ENCODE measurements at regions not wholly inside any gene's neighbourhood (a gene's known extent, or its start where the extent isn't known, plus 50 kb on each side); places are given as distances from the start of the nearest gene placed in this dataset.

GRCh38 chr2:16256601-16257321, 316.4 kb downstream of the MYCN start:
- H3K9me3 ChIP-seq (ENCODE audit: low read length), result no peaks in the 10 kb centered on the region
- POLR2A ChIA-PET, result no interaction called here
- H3K4me1 ChIP-seq (ENCODE audit: insufficient read depth, low read length), result no peaks in the 10 kb centered on the region
- Mint-ChIP-seq H3K4me3 (no peak overlapping the region), H3K27me3 (no peaks in the 10 kb centered on the region), H3K4me1 (no peaks in the 10 kb centered on the region), H3K9me3 (peaks cover 0 to 3% (median 0%) of the 10 kb centered on the region in 5 donors), H3K27ac (no peak overlapping the region), H3K36me3 (no peaks in the 10 kb centered on the region)
- CTCF ChIA-PET, result no interaction called here
- H3K27me3 ChIP-seq (ENCODE audit: insufficient read depth, low read length, poor library complexity, severe bottlenecking), result no peaks in the 10 kb centered on the region
- DNase-seq, result no peak
- no peak overlapping the region for H3K27ac ChIP-seq (ENCODE audit: low read depth, low read length)
- no peak overlapping the region for H3K4me3 ChIP-seq (ENCODE audit: low read length)
- no peaks in the 10 kb centered on the region for H3K36me3 ChIP-seq (ENCODE audit: insufficient read depth, low read length)

GRCh38 chr2:16255120-16255519, 314.8 kb downstream of the MYCN start:
- H3K4me3 Mint-ChIP-seq, result no peak overlapping the region
- H3K36me3 Mint-ChIP-seq, result no peaks in the 10 kb centered on the region
- ChIA-PET CTCF (no interaction called here), POLR2A (no interaction called here)
- H3K4me1 Mint-ChIP-seq, result no peaks in the 10 kb centered on the region
- Histone ChIP-seq H3K27me3 (ENCODE audit: insufficient read depth, low read length, poor library complexity, severe bottlenecking) (no peaks in the 10 kb centered on the region), H3K9me3 (ENCODE audit: low read length) (no peaks in the 10 kb centered on the region), H3K4me1 (ENCODE audit: insufficient read depth, low read length) (no peaks in the 10 kb centered on the region), H3K4me3 (ENCODE audit: low read length) (no peak overlapping the region), H3K36me3 (ENCODE audit: insufficient read depth, low read length) (no peaks in the 10 kb centered on the region), H3K27ac (ENCODE audit: low read depth, low read length) (no peak overlapping the region)
- H3K9me3 Mint-ChIP-seq, result peaks cover 0 to 3% (median 0%) of the 10 kb centered on the region in 5 donors
- no peak overlapping the region for H3K27ac Mint-ChIP-seq
- no peaks in the 10 kb centered on the region for H3K27me3 Mint-ChIP-seq
- no peak for DNase-seq

GRCh38 chr2:16254356-16254965, 314.1 kb downstream of the MYCN start:
- Mint-ChIP-seq H3K4me3 (no peak overlapping the region), H3K27me3 (no peaks in the 10 kb centered on the region), H3K9me3 (peaks cover 0 to 3% (median 0%) of the 10 kb centered on the region in 5 donors), H3K4me1 (no peaks in the 10 kb centered on the region), H3K36me3 (no peaks in the 10 kb centered on the region), H3K27ac (no peak overlapping the region)
- H3K9me3 ChIP-seq (ENCODE audit: low read length), result no peaks in the 10 kb centered on the region
- no peaks in the 10 kb centered on the region for H3K4me1 ChIP-seq (ENCODE audit: insufficient read depth, low read length)
- ChIA-PET CTCF (no interaction called here), POLR2A (no interaction called here)
- no peak for DNase-seq
- no peaks in the 10 kb centered on the region for H3K27me3 ChIP-seq (ENCODE audit: insufficient read depth, low read length, poor library complexity, severe bottlenecking)
- no peak overlapping the region for H3K27ac ChIP-seq (ENCODE audit: low read depth, low read length)
- no peak overlapping the region for H3K4me3 ChIP-seq (ENCODE audit: low read length)
- H3K36me3 ChIP-seq (ENCODE audit: insufficient read depth, low read length), result no peaks in the 10 kb centered on the region

- no peaks in the 10 kb centered on the region for H3K36me3 ChIP-seq (ENCODE audit: insufficient read depth, low read length)
- no peaks in the 10 kb centered on the region for H3K4me1 ChIP-seq (ENCODE audit: insufficient read depth, low read length)
- H3K27me3 Mint-ChIP-seq, result no peaks in the 10 kb centered on the region
- no peak overlapping the region for H3K27ac ChIP-seq (ENCODE audit: low read depth, low read length)
- no peaks in the 10 kb centered on the region for H3K9me3 ChIP-seq (ENCODE audit: low read length)
- no peak for DNase-seq
- H3K36me3 Mint-ChIP-seq, result no peaks in the 10 kb centered on the region
- no peaks in the 10 kb centered on the region for H3K4me1 Mint-ChIP-seq
- no peaks in the 10 kb centered on the region for H3K27me3 ChIP-seq (ENCODE audit: insufficient read depth, low read length, poor library complexity, severe bottlenecking)
- ChIA-PET POLR2A (no interaction called here), CTCF (no interaction called here)
- H3K4me3 ChIP-seq (ENCODE audit: low read length), result no peak overlapping the region
- no peak overlapping the region for H3K4me3 Mint-ChIP-seq
- no peak overlapping the region for H3K27ac Mint-ChIP-seq
- peaks cover 0 to 3% (median 0%) of the 10 kb centered on the region in 5 donors for H3K9me3 Mint-ChIP-seq
Observed at GRCh38 chr2:16253291-16253690, 312.9 kb downstream of the MYCN start.

- DNase-seq, result no peak
- ChIA-PET POLR2A (no interaction called here), CTCF (no interaction called here)
- Histone ChIP-seq H3K4me1 (ENCODE audit: insufficient read depth, low read length) (no peaks in the 10 kb centered on the region), H3K27me3 (ENCODE audit: insufficient read depth, low read length, poor library complexity, severe bottlenecking) (no peaks in the 10 kb centered on the region), H3K36me3 (ENCODE audit: insufficient read depth, low read length) (no peaks in the 10 kb centered on the region), H3K27ac (ENCODE audit: low read depth, low read length) (no peak overlapping the region), H3K9me3 (ENCODE audit: low read length) (no peaks in the 10 kb centered on the region), H3K4me3 (ENCODE audit: low read length) (no peak overlapping the region)
- H3K36me3 Mint-ChIP-seq, result no peaks in the 10 kb centered on the region
- no peak overlapping the region for H3K27ac Mint-ChIP-seq
- H3K4me3 Mint-ChIP-seq, result no peak overlapping the region
- H3K9me3 Mint-ChIP-seq, result peaks cover 0 to 3% (median 0%) of the 10 kb centered on the region in 5 donors
- no peaks in the 10 kb centered on the region for H3K27me3 Mint-ChIP-seq
- no peaks in the 10 kb centered on the region for H3K4me1 Mint-ChIP-seq
Observed at GRCh38 chr2:16252891-16253290, 312.5 kb downstream of the MYCN start.

- no peaks in the 10 kb centered on the region for H3K4me1 ChIP-seq (ENCODE audit: insufficient read depth, low read length)
- H3K36me3 ChIP-seq (ENCODE audit: insufficient read depth, low read length), result no peaks in the 10 kb centered on the region
- no peak for DNase-seq
- no peak overlapping the region for H3K4me3 Mint-ChIP-seq
- ChIA-PET POLR2A (no interaction called here), CTCF (no interaction called here)
- no peaks in the 10 kb centered on the region for H3K27me3 Mint-ChIP-seq
- no peaks in the 10 kb centered on the region for H3K4me1 Mint-ChIP-seq
- H3K27me3 ChIP-seq (ENCODE audit: insufficient read depth, low read length, poor library complexity, severe bottlenecking), result no peaks in the 10 kb centered on the region
- no peaks in the 10 kb centered on the region for H3K9me3 ChIP-seq (ENCODE audit: low read length)
- H3K9me3 Mint-ChIP-seq, result peaks cover 0 to 3% (median 0%) of the 10 kb centered on the region in 5 donors
- no peak overlapping the region for H3K4me3 ChIP-seq (ENCODE audit: low read length)
- no peaks in the 10 kb centered on the region for H3K36me3 Mint-ChIP-seq
- H3K27ac Mint-ChIP-seq, result no peak overlapping the region
- H3K27ac ChIP-seq (ENCODE audit: low read depth, low read length), result no peak overlapping the region
Observed at GRCh38 chr2:16252251-16252650, 311.9 kb downstream of the MYCN start.

GRCh38 chr2:16251511-16252225, 311.3 kb downstream of the MYCN start:
- Mint-ChIP-seq H3K9me3 (peaks cover 0 to 3% (median 0%) of the 10 kb centered on the region in 5 donors), H3K4me3 (no peak overlapping the region), H3K27ac (no peak overlapping the region), H3K27me3 (no peaks in the 10 kb centered on the region), H3K4me1 (no peaks in the 10 kb centered on the region), H3K36me3 (no peaks in the 10 kb centered on the region)
- Histone ChIP-seq H3K27me3 (ENCODE audit: insufficient read depth, low read length, poor library complexity, severe bottlenecking) (no peaks in the 10 kb centered on the region), H3K27ac (ENCODE audit: low read depth, low read length) (no peak overlapping the region), H3K4me1 (ENCODE audit: insufficient read depth, low read length) (no peaks in the 10 kb centered on the region), H3K36me3 (ENCODE audit: insufficient read depth, low read length) (no peaks in the 10 kb centered on the region), H3K4me3 (ENCODE audit: low read length) (no peak overlapping the region), H3K9me3 (ENCODE audit: low read length) (no peaks in the 10 kb centered on the region)
- ChIA-PET POLR2A (no interaction called here), CTCF (no interaction called here)
- DNase-seq, result no peak

GRCh38 chr2:16250886-16251285, 310.5 kb downstream of the MYCN start:
- Mint-ChIP-seq H3K9me3 (peaks cover 0 to 2% (median 0%) of the 10 kb centered on the region in 5 donors), H3K36me3 (no peaks in the 10 kb centered on the region), H3K27ac (no peak overlapping the region), H3K27me3 (no peaks in the 10 kb centered on the region), H3K4me3 (no peak overlapping the region), H3K4me1 (no peaks in the 10 kb centered on the region)
- Histone ChIP-seq H3K27me3 (ENCODE audit: insufficient read depth, low read length, poor library complexity, severe bottlenecking) (no peaks in the 10 kb centered on the region), H3K4me3 (ENCODE audit: low read length) (no peak overlapping the region), H3K27ac (ENCODE audit: low read depth, low read length) (no peak overlapping the region), H3K4me1 (ENCODE audit: insufficient read depth, low read length) (no peaks in the 10 kb centered on the region), H3K36me3 (ENCODE audit: insufficient read depth, low read length) (no peaks in the 10 kb centered on the region), H3K9me3 (ENCODE audit: low read length) (no peaks in the 10 kb centered on the region)
- DNase-seq, result no peak
- POLR2A ChIA-PET, result no interaction called here
- CTCF ChIA-PET, result no interaction called here
